ENCODE measurements at regions not wholly inside any gene's neighbourhood (a gene's known extent, or its start where the extent isn't known, plus 50 kb on each side); places are given as distances from the start of the nearest gene placed in this dataset.
"Not testable (repeated sequence)": the region's sequence is repeated elsewhere in the genome, so short reads cannot be mapped to it uniquely, and the experiment has no call there.

DNA sequence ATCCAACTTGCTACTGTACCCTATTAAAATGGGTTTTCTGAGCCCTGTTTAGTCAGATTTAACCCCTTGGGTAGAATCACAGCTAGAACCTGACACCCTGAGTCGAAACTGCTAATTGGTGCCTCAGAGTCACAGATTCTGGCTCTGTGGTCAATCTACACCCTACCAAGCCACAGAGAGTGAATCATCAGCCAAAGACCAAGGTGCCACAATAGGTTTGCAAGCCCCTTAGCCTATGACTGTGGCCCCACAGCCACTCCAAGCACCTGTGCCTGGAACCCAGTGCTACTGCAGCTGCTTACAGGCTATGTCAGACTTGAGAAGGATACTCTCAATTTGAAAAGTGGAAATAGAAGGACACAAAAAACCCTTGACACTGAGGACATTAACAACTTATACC lies 202.8 kb upstream of the KCND2 start:
- Mint-ChIP-seq H3K4me1 (ENCODE audit: unreplicated experiment) (no peaks in the 10 kb centered on the region), H3K27ac (ENCODE audit: unreplicated experiment) (no peak overlapping the region), H3K27me3 (ENCODE audit: unreplicated experiment) (peaks cover 5% of the 10 kb centered on the region), H3K9me3 (ENCODE audit: unreplicated experiment) (peaks cover 37% of the 10 kb centered on the region), H3K36me3 (ENCODE audit: unreplicated experiment) (no peaks in the 10 kb centered on the region), H3K4me3 (ENCODE audit: unreplicated experiment) (no peak overlapping the region)
- DNase-seq (ENCODE audit: extremely low spot score, unreplicated experiment), result no peak
- TF ChIP-seq, protein P1, sequence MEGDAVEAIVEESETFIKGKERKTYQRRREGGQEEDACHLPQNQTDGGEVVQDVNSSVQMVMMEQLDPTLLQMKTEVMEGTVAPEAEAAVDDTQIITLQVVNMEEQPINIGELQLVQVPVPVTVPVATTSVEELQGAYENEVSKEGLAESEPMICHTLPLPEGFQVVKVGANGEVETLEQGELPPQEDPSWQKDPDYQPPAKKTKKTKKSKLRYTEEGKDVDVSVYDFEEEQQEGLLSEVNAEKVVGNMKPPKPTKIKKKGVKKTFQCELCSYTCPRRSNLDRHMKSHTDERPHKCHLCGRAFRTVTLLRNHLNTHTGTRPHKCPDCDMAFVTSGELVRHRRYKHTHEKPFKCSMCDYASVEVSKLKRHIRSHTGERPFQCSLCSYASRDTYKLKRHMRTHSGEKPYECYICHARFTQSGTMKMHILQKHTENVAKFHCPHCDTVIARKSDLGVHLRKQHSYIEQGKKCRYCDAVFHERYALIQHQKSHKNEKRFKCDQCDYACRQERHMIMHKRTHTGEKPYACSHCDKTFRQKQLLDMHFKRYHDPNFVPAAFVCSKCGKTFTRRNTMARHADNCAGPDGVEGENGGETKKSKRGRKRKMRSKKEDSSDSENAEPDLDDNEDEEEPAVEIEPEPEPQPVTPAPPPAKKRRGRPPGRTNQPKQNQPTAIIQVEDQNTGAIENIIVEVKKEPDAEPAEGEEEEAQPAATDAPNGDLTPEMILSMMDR (IDR thresholded peaks at IDR 0.05), result no peak

DNA sequence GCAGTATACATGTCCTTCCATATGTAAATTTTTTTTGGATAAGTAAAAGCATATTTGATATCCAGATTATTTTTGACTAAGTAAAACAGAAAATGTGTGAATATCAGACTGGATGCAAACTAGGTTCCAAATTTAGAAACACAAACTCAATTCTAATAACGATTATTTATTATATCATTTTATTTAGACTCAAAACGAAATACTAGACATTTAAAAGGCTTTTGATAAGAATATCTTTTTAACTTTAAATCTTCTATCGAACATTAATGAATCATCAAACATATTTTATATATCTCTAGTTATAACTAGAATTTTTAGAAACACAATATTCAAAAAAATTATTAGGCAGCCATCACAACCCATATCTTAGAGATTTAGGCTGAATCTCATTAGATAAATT lies 195.2 kb upstream of the KCND2 start:
- no peaks in the 10 kb centered on the region for H3K36me3 Mint-ChIP-seq (ENCODE audit: unreplicated experiment)
- TF ChIP-seq, protein P1 (IDR thresholded peaks at IDR 0.05), result no peak
- no peak for DNase-seq (ENCODE audit: extremely low spot score, unreplicated experiment)
- H3K27me3 Mint-ChIP-seq (ENCODE audit: unreplicated experiment), result peaks cover 5% of the 10 kb centered on the region
- no peak overlapping the region for H3K4me3 Mint-ChIP-seq (ENCODE audit: unreplicated experiment)
- H3K4me1 Mint-ChIP-seq (ENCODE audit: unreplicated experiment), result no peaks in the 10 kb centered on the region
- H3K9me3 Mint-ChIP-seq (ENCODE audit: unreplicated experiment), result peaks cover 6% of the 10 kb centered on the region
- no peak overlapping the region for H3K27ac Mint-ChIP-seq (ENCODE audit: unreplicated experiment)

DNA sequence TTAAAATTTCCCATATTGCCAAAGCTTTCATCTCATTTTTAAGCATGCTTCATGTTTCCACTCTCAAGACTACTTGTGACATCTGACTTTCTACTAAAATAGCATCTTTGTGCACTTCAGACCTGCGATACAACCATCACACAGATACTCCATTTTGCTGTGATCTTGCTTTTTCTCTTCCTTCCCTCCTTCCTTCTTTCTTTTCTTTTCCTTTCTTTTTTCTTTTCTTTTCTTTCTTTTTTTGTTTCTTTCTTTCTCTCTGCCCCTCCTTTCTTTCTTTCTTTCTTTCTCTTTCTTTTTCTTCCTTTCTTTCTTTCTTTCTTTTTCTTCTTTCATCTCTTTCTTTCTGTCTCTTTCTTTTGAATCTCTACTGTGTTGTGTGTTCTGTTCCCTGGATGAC lies 194.0 kb upstream of the KCND2 start:
- no peaks in the 10 kb centered on the region for H3K4me1 Mint-ChIP-seq (ENCODE audit: unreplicated experiment)
- peaks cover 2% of the 10 kb centered on the region for H3K9me3 Mint-ChIP-seq (ENCODE audit: unreplicated experiment)
- no peak overlapping the region for H3K4me3 Mint-ChIP-seq (ENCODE audit: unreplicated experiment)
- no peaks in the 10 kb centered on the region for H3K36me3 Mint-ChIP-seq (ENCODE audit: unreplicated experiment)
- no peak overlapping the region for H3K27ac Mint-ChIP-seq (ENCODE audit: unreplicated experiment)
- peaks cover 4% of the 10 kb centered on the region for H3K27me3 Mint-ChIP-seq (ENCODE audit: unreplicated experiment)
- TF ChIP-seq, protein P1 (IDR thresholded peaks at IDR 0.05), result no peak
- no peak for DNase-seq (ENCODE audit: extremely low spot score, unreplicated experiment)

DNA sequence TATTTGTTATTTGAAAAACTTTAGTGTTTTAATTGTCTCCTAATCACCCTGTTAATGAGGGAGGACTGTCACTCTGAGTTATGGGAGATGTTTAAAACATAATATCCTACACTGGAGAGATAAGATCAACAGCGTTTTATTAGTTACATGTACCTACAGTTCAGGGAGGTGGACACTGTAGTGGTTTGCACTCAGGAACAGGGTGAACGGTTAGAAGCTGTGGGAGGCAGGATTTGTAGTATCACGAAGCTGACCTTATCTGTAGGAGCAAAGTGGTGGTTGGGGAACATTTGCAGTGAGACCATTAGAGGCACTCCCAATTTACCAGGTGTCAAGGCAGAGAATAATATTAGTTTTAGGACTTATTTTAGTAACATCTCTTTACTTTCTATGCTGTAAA lies 193.3 kb upstream of the KCND2 start:
- H3K27ac Mint-ChIP-seq (ENCODE audit: unreplicated experiment), result no peak overlapping the region
- DNase-seq (ENCODE audit: extremely low spot score, unreplicated experiment), result no peak
- no peak overlapping the region for H3K4me3 Mint-ChIP-seq (ENCODE audit: unreplicated experiment)
- TF ChIP-seq, protein P1 (IDR thresholded peaks at IDR 0.05), result no peak
- peaks cover 4% of the 10 kb centered on the region for H3K27me3 Mint-ChIP-seq (ENCODE audit: unreplicated experiment)
- no peaks in the 10 kb centered on the region for H3K9me3 Mint-ChIP-seq (ENCODE audit: unreplicated experiment)
- H3K4me1 Mint-ChIP-seq (ENCODE audit: unreplicated experiment), result no peaks in the 10 kb centered on the region
- no peaks in the 10 kb centered on the region for H3K36me3 Mint-ChIP-seq (ENCODE audit: unreplicated experiment)

DNA sequence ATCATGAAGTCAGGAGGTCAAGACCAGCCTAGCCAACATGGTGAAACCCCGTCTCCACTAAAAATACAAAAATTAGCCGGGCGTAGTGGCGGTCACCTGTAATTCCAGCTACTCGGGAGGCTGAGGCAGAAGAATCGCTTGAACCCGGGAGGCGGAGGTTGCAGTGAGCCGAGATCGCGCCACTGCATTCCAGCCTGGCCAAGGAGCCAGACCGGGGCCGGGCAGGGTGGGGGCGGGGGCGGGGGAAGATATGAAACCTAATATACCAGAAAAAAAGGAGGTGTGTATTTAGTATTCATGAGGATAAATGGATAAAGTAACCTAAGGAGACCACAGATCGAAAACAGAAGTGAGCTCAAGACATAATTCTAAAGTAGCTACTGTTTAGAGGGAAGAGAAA lies 186.5 kb upstream of the KCND2 start:
- DNase-seq (ENCODE audit: extremely low spot score, unreplicated experiment); H3K4me3 Mint-ChIP-seq (ENCODE audit: unreplicated experiment); H3K27me3 Mint-ChIP-seq (ENCODE audit: unreplicated experiment); H3K36me3 Mint-ChIP-seq (ENCODE audit: unreplicated experiment); H3K27ac Mint-ChIP-seq (ENCODE audit: unreplicated experiment); H3K9me3 Mint-ChIP-seq (ENCODE audit: unreplicated experiment): not testable (repeated sequence)
- peaks cover 17% of the 10 kb centered on the region for H3K4me1 Mint-ChIP-seq (ENCODE audit: unreplicated experiment)

DNA sequence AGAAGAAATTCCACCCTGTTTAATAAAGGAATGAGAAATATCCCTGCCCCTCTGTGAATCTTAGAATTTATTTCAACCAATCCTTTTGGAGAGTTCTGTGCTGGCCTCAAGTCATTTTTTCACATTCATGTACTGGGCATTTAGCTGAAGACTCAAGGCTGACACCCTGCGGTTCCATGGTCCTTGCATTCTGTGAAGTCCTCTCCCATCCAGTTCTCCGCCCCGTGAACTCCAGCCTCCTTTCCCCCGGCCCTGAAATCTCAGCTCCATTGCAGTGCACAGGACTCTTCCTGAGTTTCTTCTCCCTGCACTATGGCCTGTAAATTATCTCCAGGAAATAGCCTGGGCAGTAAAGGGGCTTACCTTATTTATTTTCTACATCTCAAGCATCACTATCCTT lies 183.0 kb upstream of the KCND2 start:
- no peak for DNase-seq (ENCODE audit: extremely low spot score, unreplicated experiment)
- TF ChIP-seq, protein P1 (IDR thresholded peaks at IDR 0.05), result peak; percentile 23
- H3K36me3 Mint-ChIP-seq (ENCODE audit: unreplicated experiment), result no peaks in the 10 kb centered on the region
- no peak overlapping the region for H3K4me3 Mint-ChIP-seq (ENCODE audit: unreplicated experiment)
- H3K27me3 Mint-ChIP-seq (ENCODE audit: unreplicated experiment), result peaks cover 2% of the 10 kb centered on the region
- no peak overlapping the region for H3K27ac Mint-ChIP-seq (ENCODE audit: unreplicated experiment)
- peaks cover 17% of the 10 kb centered on the region for H3K4me1 Mint-ChIP-seq (ENCODE audit: unreplicated experiment)
- H3K9me3 Mint-ChIP-seq (ENCODE audit: unreplicated experiment), result no peaks in the 10 kb centered on the region
